ENCODE measurements at regions not wholly inside any gene's neighbourhood (a gene's known extent, or its start where the extent isn't known, plus 50 kb on each side); places are given as distances from the start of the nearest gene placed in this dataset.

GRCh38 chr5:4124221-4124970 is 528.8 kb downstream of the IRX1 start:
- TF ChIP-seq CTCF (IDR thresholded peaks at IDR 0.05), result no peak
- Mint-ChIP-seq H3K4me3 (no peak overlapping the region), H3K36me3 (ENCODE audit: low read depth) (no peaks in the 10 kb centered on the region), H3K27me3 (no peaks in the 10 kb centered on the region), H3K4me1 (ENCODE audit: low read depth) (no peaks in the 10 kb centered on the region), H3K9me3 (peaks cover 3% of the 10 kb centered on the region), H3K27ac (no peak overlapping the region)
- ChIA-PET CTCF (no interaction called here), POLR2A (no interaction called here)
- DNase-seq (no peak), ATAC-seq (no peak)
- intact Hi-C loops (cut with micrococcal nuclease), result no loop called here

GRCh38 chr5:4128994-4129393 is 533.4 kb downstream of the IRX1 start:
- peaks cover 3% of the 10 kb centered on the region for H3K9me3 Mint-ChIP-seq
- ChIA-PET CTCF (no interaction called here), POLR2A (no interaction called here)
- DNase-seq, result no peak
- no peaks in the 10 kb centered on the region for H3K4me1 Mint-ChIP-seq (ENCODE audit: low read depth)
- no peak for TF ChIP-seq CTCF (IDR thresholded peaks at IDR 0.05)
- H3K27ac Mint-ChIP-seq, result no peak overlapping the region
- intact Hi-C loops (cut with micrococcal nuclease), result no loop called here
- no peaks in the 10 kb centered on the region for H3K27me3 Mint-ChIP-seq
- no peak overlapping the region for H3K4me3 Mint-ChIP-seq
- no peak for ATAC-seq
- no peaks in the 10 kb centered on the region for H3K36me3 Mint-ChIP-seq (ENCODE audit: low read depth)

- intact Hi-C loops (cut with micrococcal nuclease), result no loop called here
- no peak for TF ChIP-seq CTCF (IDR thresholded peaks at IDR 0.05)
- ATAC-seq, result no peak
- H3K9me3 Mint-ChIP-seq, result peaks cover 3% of the 10 kb centered on the region
- H3K4me1 Mint-ChIP-seq (ENCODE audit: low read depth), result no peaks in the 10 kb centered on the region
- no peak overlapping the region for H3K27ac Mint-ChIP-seq
- ChIA-PET CTCF (no interaction called here), POLR2A (no interaction called here)
- H3K4me3 Mint-ChIP-seq, result no peak overlapping the region
- DNase-seq, result no peak
- H3K36me3 Mint-ChIP-seq (ENCODE audit: low read depth), result no peaks in the 10 kb centered on the region
- no peaks in the 10 kb centered on the region for H3K27me3 Mint-ChIP-seq
Observed at GRCh38 chr5:4129523-4129922, 533.9 kb downstream of the IRX1 start.

GRCh38 chr5:4130819-4131218 is 535.2 kb downstream of the IRX1 start:
- no peak for TF ChIP-seq CTCF (IDR thresholded peaks at IDR 0.05)
- no peaks in the 10 kb centered on the region for H3K9me3 Mint-ChIP-seq
- no peaks in the 10 kb centered on the region for H3K27me3 Mint-ChIP-seq

GRCh38 chr5:4137781-4138180 is 542.1 kb downstream of the IRX1 start:
- intact Hi-C loops (cut with micrococcal nuclease), result no loop called here
- CTCF ChIA-PET, result no interaction called here

More at GRCh38 chr5:4130819-4131218, 535.2 kb downstream of the IRX1 start:
- no peak for DNase-seq
- Mint-ChIP-seq H3K27ac (no peak overlapping the region), H3K4me1 (ENCODE audit: low read depth) (no peaks in the 10 kb centered on the region), H3K36me3 (ENCODE audit: low read depth) (no peaks in the 10 kb centered on the region), H3K4me3 (no peak overlapping the region)
- ATAC-seq, result no peak
- intact Hi-C loops (cut with micrococcal nuclease), result no loop called here
- CTCF ChIA-PET, result no interaction called here
- POLR2A ChIA-PET, result interaction anchor here (0.9 kb wide), 1 partner anchor 45 kb away, joined by 3 read pairs; no protein-coding TSS in a partner anchor

More at GRCh38 chr5:4137781-4138180, 542.1 kb downstream of the IRX1 start:
- ATAC-seq (no peak), DNase-seq (no peak)
- no peak for TF ChIP-seq CTCF (IDR thresholded peaks at IDR 0.05)
- POLR2A ChIA-PET, result no interaction called here
- Mint-ChIP-seq H3K4me1 (ENCODE audit: low read depth) (no peaks in the 10 kb centered on the region), H3K27ac (no peak overlapping the region), H3K9me3 (no peaks in the 10 kb centered on the region), H3K36me3 (ENCODE audit: low read depth) (no peaks in the 10 kb centered on the region), H3K27me3 (no peaks in the 10 kb centered on the region), H3K4me3 (no peak overlapping the region)
